Activated gamma-delta T cell treated with Interleukin-2 at 50 U/mL for 16 hours (primary cell): ENCODE measurements at regions not wholly inside any gene's neighbourhood (a gene's known extent, or its start where the extent isn't known, plus 50 kb on each side); places are given as distances from the start of the nearest gene placed in this dataset.
"Not testable (repeated sequence)": the region's sequence is repeated elsewhere in the genome, so short reads cannot be mapped to it uniquely, and the experiment has no call there.

Experiments
- DNase-seq: peaks from one replicate; pipeline ENCODE4 v3.0.0-alpha.2; 2020

GRCh38 chr7:68733219-68734153 lies 864.8 kb upstream of the AUTS2 start:
- no peak for DNase-seq

GRCh38 chr7:68734431-68734830 lies 863.8 kb upstream of the AUTS2 start:
- DNase-seq = no peak

GRCh38 chr7:68739306-68739705 lies 859.0 kb upstream of the AUTS2 start:
- DNase-seq = no peak

GRCh38 chr7:68744036-68744435 lies 854.2 kb upstream of the AUTS2 start:
- DNase-seq = no peak

- DNase-seq = no peak
These were observed 849.1 kb upstream of the AUTS2 start for GRCh38 chr7:68748934-68749900.

- no peak for DNase-seq
These were observed 845.6 kb upstream of the AUTS2 start for GRCh38 chr7:68752485-68753178.

GRCh38 chr7:68754414-68754813 lies 843.9 kb upstream of the AUTS2 start:
- DNase-seq = no peak

- DNase-seq = no peak
These were observed 841.2 kb upstream of the AUTS2 start for GRCh38 chr7:68756986-68757495.

GRCh38 chr7:68760556-68760955 lies 837.7 kb upstream of the AUTS2 start:
- DNase-seq = no peak

- DNase-seq = no peak
These were observed 830.8 kb upstream of the AUTS2 start for GRCh38 chr7:68767462-68767861.

GRCh38 chr7:68770649-68771048 lies 827.6 kb upstream of the AUTS2 start:
- DNase-seq = no peak

GRCh38 chr7:68776326-68776725 lies 821.9 kb upstream of the AUTS2 start:
- no peak for DNase-seq

GRCh38 chr7:68783684-68784083 lies 814.6 kb upstream of the AUTS2 start:
- DNase-seq = no peak

- no peak for DNase-seq
These were observed 813.2 kb upstream of the AUTS2 start for GRCh38 chr7:68785036-68785435.

GRCh38 chr7:68787566-68787965 lies 810.7 kb upstream of the AUTS2 start:
- DNase-seq = no peak

- not testable (repeated sequence) for DNase-seq
These were observed 809.7 kb upstream of the AUTS2 start for GRCh38 chr7:68788529-68788928.

GRCh38 chr7:68789597-68789996 lies 808.7 kb upstream of the AUTS2 start:
- no peak for DNase-seq

- no peak for DNase-seq
These were observed 805.9 kb upstream of the AUTS2 start for GRCh38 chr7:68792351-68792750.

- no peak for DNase-seq
These were observed 804.8 kb upstream of the AUTS2 start for GRCh38 chr7:68793513-68793912.

GRCh38 chr7:68800316-68800715 lies 798.0 kb upstream of the AUTS2 start:
- no peak for DNase-seq

GRCh38 chr7:68805159-68805558 lies 793.1 kb upstream of the AUTS2 start:
- no peak for DNase-seq

GRCh38 chr7:68807666-68808065 lies 790.6 kb upstream of the AUTS2 start:
- no peak for DNase-seq
